Liver (tissue), 8 donors: ENCODE measurements at regions not wholly inside any gene's neighbourhood (a gene's known extent, or its start where the extent isn't known, plus 50 kb on each side); places are given as distances from the start of the nearest gene placed in this dataset.

Experiments
- DNase-seq: peaks from one replicate; pipeline ENCODE4 v3.0.0-alpha.2; 2017; ENCODE audit warnings: low spot score
- H3K27ac ChIP-seq, 2 donors: one replicate each; pipeline ENCODE4 v1.7.0; 2013; ENCODE audit warnings: inconsistent platforms in 2 of 2, low read length in 2 of 2, control low read depth in 1 of 2, low read depth in 1 of 2, mild to moderate bottlenecking in 1 of 2
- H3K27me3 ChIP-seq, 4 donors: one replicate each; pipeline versions ENCODE4 v1.6.1 to v1.7.0; 2013; ENCODE audit warnings: low read length in 3 of 4, inconsistent platforms in 1 of 4, mild to moderate bottlenecking in 1 of 4, moderate library complexity in 1 of 4; ENCODE audit not compliant: control insufficient read depth in 4 of 4, insufficient read depth in 4 of 4
- H3K36me3 ChIP-seq, 4 donors: one replicate each; pipeline versions ENCODE4 v1.6.1 to v1.7.0; 2013; ENCODE audit warnings: low read length in 3 of 4, mild to moderate bottlenecking in 3 of 4, low read depth in 1 of 4, moderate library complexity in 1 of 4; ENCODE audit not compliant: control insufficient read depth in 4 of 4, insufficient read depth in 3 of 4
- H3K4me1 ChIP-seq, 4 donors: one replicate each; pipeline versions ENCODE4 v1.6.1 to v1.7.0; 2013; ENCODE audit warnings: low read length in 3 of 4, mild to moderate bottlenecking in 3 of 4, moderate library complexity in 1 of 4; ENCODE audit not compliant: control insufficient read depth in 4 of 4, insufficient read depth in 4 of 4
- H3K4me3 ChIP-seq, 3 donors: one replicate each; pipeline versions ENCODE4 v1.6.1 to v1.7.0; 2013; ENCODE audit warnings: low read length in 3 of 3, control low read depth in 1 of 3, low read depth in 1 of 3, mild to moderate bottlenecking in 1 of 3
- H3K9ac ChIP-seq, 2 donors: one replicate each; pipeline ENCODE4 v1.7.0; 2013; ENCODE audit warnings: low read length in 2 of 2, mild to moderate bottlenecking in 2 of 2, moderate library complexity in 2 of 2, control low read depth in 1 of 2, low read depth in 1 of 2
- H3K9me3 ChIP-seq, 4 donors: one replicate each; pipeline versions ENCODE4 v1.6.1 to v1.7.0; 2013; ENCODE audit warnings: low read length in 3 of 4; ENCODE audit not compliant: control insufficient read depth in 4 of 4
- CTCF ChIP-seq: fragments of 150-350 bp; IDR thresholded peaks from 2 replicates; pipeline ENCODE4 v1.5.1; 2017; ENCODE audit warnings: improper control_type of control experiment, low read depth, low read length; ENCODE audit not compliant: missing input control
- EGR1 ChIP-seq, 2 donors: IDR thresholded peaks; 2 replicates each; pipeline ENCODE4 v1.6.1; 2016 to 2018; ENCODE audit warnings: antibody characterized with exemption in 2 of 2, low read depth in 2 of 2
- HNF4A ChIP-seq, 2 donors: conservative IDR thresholded peaks; 2 replicates each; pipeline ENCODE4 v1.6.1; 2016; ENCODE audit warnings: antibody characterized with exemption in 2 of 2, mild to moderate bottlenecking in 2 of 2
- HNF4G ChIP-seq: IDR thresholded peaks from 2 replicates; pipeline ENCODE4 v1.6.1; 2016; ENCODE audit warnings: antibody characterized with exemption
- JUND ChIP-seq, 2 donors: IDR thresholded peaks; 2 replicates each; pipeline ENCODE4 v1.6.1; 2016; ENCODE audit warnings: antibody characterized with exemption in 2 of 2
- MAX ChIP-seq: IDR thresholded peaks from 2 replicates; pipeline ENCODE4 v1.6.1; 2016; ENCODE audit warnings: antibody characterized with exemption
- RAD21 ChIP-seq, 2 donors: IDR thresholded peaks; 2 replicates each; pipeline ENCODE4 v1.6.1; 2016; ENCODE audit warnings: antibody characterized with exemption in 2 of 2, mild to moderate bottlenecking in 2 of 2
- TAF1 ChIP-seq: conservative IDR thresholded peaks from 2 replicates; pipeline ENCODE4 v1.6.1; 2016; ENCODE audit warnings: antibody characterized with exemption, mild to moderate bottlenecking
- WGBS: extraction: QIAGEN DNeasy Blood & Tissue Kit; methylation state at CpG from one replicate; pipeline ENCODE4 v1.1.7; 2013; 5-methylcytosine and 5-hydroxymethylcytosine counted together
- TF ChIP-seq, protein P1 (sequence below): IDR thresholded peaks from 2 replicates; pipeline ENCODE4 v1.6.1; 2016; ENCODE audit warnings: antibody characterized with exemption
- TF ChIP-seq, protein P2 (sequence below): IDR thresholded peaks from 2 replicates; pipeline ENCODE4 v1.6.1; 2016; ENCODE audit warnings: antibody characterized with exemption
- TF ChIP-seq, protein P3 (sequence below): IDR thresholded peaks from 2 replicates; pipeline ENCODE4 v1.6.1; 2016; ENCODE audit warnings: antibody characterized with exemption, mild to moderate bottlenecking
- donor health status: healthy.
- donor health status: healthy.
- donor health status: healthy.
- donor health status: healthy.
- donor health status: healthy.

- Histone ChIP-seq H3K9me3 (peaks cover 0 to 6% (median 2%) of the 10 kb centered on the region in 4 donors), H3K27me3 (peaks cover 0 to 4% (median 1%) of the 10 kb centered on the region in 4 donors), H3K27ac (no peak overlapping the region), H3K4me3 (no peak overlapping the region), H3K9ac (no peak overlapping the region), H3K36me3 (no peaks in the 10 kb centered on the region), H3K4me1 (no peaks in the 10 kb centered on the region)
- 77% methylated on average over 7 of the region's 7 CpGs for WGBS
- TF ChIP-seq RAD21 (IDR thresholded peaks at IDR 0.05) (no peak), EGR1 (IDR thresholded peaks at IDR 0.05; ENCODE audit: low read depth in 2 of 2) (no peak), TAF1 (no peak), JUND (IDR thresholded peaks at IDR 0.05) (no peak), HNF4G (no peak), CTCF (no peak), MAX (no peak), HNF4A (conservative IDR thresholded peaks at IDR 0.05) (no peak)
- TF ChIP-seq, protein P1, sequence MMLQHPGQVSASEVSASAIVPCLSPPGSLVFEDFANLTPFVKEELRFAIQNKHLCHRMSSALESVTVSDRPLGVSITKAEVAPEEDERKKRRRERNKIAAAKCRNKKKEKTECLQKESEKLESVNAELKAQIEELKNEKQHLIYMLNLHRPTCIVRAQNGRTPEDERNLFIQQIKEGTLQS = no peak
- TF ChIP-seq, protein P2, sequence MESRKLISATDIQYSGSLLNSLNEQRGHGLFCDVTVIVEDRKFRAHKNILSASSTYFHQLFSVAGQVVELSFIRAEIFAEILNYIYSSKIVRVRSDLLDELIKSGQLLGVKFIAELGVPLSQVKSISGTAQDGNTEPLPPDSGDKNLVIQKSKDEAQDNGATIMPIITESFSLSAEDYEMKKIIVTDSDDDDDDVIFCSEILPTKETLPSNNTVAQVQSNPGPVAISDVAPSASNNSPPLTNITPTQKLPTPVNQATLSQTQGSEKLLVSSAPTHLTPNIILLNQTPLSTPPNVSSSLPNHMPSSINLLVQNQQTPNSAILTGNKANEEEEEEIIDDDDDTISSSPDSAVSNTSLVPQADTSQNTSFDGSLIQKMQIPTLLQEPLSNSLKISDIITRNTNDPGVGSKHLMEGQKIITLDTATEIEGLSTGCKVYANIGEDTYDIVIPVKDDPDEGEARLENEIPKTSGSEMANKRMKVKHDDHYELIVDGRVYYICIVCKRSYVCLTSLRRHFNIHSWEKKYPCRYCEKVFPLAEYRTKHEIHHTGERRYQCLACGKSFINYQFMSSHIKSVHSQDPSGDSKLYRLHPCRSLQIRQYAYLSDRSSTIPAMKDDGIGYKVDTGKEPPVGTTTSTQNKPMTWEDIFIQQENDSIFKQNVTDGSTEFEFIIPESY = no peak
- no peak for DNase-seq
Measured at GRCh38 chr4:8697826-8698225, 105.3 kb downstream of the CPZ start.

GRCh38 chr4:8696369-8697127, 104.0 kb downstream of the CPZ start:
- DNase-seq = no peak

More at GRCh38 chr4:8696369-8697127, 104.0 kb downstream of the CPZ start:
- Histone ChIP-seq H3K27me3 (peaks cover 0 to 3% (median 0%) of the 10 kb centered on the region in 4 donors), H3K4me1 (no peaks in the 10 kb centered on the region), H3K36me3 (no peaks in the 10 kb centered on the region), H3K27ac (no peak overlapping the region), H3K4me3 (no peak overlapping the region), H3K9me3 (peaks cover 0 to 6% (median 2%) of the 10 kb centered on the region in 4 donors), H3K9ac (no peak overlapping the region)
- TF ChIP-seq JUND (IDR thresholded peaks at IDR 0.05) (no peak), TAF1 (no peak)
- TF ChIP-seq, protein P3, sequence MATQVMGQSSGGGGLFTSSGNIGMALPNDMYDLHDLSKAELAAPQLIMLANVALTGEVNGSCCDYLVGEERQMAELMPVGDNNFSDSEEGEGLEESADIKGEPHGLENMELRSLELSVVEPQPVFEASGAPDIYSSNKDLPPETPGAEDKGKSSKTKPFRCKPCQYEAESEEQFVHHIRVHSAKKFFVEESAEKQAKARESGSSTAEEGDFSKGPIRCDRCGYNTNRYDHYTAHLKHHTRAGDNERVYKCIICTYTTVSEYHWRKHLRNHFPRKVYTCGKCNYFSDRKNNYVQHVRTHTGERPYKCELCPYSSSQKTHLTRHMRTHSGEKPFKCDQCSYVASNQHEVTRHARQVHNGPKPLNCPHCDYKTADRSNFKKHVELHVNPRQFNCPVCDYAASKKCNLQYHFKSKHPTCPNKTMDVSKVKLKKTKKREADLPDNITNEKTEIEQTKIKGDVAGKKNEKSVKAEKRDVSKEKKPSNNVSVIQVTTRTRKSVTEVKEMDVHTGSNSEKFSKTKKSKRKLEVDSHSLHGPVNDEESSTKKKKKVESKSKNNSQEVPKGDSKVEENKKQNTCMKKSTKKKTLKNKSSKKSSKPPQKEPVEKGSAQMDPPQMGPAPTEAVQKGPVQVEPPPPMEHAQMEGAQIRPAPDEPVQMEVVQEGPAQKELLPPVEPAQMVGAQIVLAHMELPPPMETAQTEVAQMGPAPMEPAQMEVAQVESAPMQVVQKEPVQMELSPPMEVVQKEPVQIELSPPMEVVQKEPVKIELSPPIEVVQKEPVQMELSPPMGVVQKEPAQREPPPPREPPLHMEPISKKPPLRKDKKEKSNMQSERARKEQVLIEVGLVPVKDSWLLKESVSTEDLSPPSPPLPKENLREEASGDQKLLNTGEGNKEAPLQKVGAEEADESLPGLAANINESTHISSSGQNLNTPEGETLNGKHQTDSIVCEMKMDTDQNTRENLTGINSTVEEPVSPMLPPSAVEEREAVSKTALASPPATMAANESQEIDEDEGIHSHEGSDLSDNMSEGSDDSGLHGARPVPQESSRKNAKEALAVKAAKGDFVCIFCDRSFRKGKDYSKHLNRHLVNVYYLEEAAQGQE = no peak
- 78% methylated on average over 10 of the region's 10 CpGs for WGBS
